ENCODE measurements at regions not wholly inside any gene's neighbourhood (a gene's known extent, or its start where the extent isn't known, plus 50 kb on each side); places are given as distances from the start of the nearest gene placed in this dataset.
"Not testable (repeated sequence)": the region's sequence is repeated elsewhere in the genome, so short reads cannot be mapped to it uniquely, and the experiment has no call there.

DNA sequence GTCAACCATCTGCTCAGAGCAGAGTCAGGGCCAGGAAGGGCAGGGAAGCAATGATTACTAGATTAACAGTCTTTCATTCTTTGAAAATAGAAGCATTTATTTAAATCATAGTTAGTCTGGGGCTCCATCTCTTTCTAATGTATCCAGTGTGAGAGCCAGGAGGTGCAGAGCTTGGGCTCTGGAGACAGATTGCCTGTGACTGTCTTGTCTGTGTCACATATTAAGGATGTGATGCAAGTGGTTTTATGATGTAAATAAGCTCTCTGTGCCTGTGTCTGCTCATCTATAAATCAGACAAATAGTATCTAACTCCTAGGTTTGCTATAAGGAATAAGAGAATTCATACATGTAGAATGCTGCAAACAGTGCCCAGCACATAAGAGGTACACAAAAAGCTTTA lies 104.9 kb upstream of the TANK start:
- DNase-seq (ENCODE audit: low read depth, low spot score), result no peak

DNA sequence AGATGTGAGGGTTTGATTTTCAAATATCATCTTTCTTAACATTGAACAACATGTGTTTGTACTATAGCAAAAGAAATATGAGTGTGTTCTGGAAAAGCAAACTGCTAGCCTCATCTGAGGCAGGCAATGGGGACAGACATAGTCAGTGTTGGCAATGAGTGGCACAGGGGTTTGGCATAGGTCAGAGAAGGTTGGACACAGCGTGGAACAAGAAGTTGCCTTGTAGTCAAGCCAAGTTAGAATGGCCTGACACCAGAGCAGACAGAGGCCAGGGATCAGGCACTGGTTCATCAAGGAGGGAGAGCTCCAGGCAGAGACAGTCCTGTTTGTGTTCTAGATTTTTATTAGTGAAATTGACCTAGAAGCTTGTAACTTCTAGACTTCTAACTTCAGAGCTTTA lies 100.8 kb upstream of the TANK start:
- DNase-seq (ENCODE audit: low read depth, low spot score), result no peak

DNA sequence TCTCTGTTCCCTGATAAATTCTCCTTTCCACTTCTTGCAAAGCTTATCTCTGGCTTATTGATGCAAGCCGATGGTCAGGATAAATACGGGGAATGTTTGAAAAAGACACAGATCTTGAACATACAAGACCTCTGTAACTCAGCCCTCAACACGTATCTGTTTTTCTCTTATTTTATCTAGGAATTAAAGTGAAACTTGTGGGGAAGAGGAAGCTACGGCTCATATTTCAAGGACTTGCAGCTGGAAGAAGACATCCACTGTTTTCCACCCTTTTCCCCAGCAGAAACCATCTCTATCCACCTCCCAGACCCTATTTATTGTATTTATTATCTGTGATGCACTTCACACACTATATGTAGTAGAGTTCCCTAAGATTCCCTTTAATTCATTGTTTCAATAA lies 98.4 kb upstream of the TANK start:
- no peak for DNase-seq (ENCODE audit: low read depth, low spot score)

DNA sequence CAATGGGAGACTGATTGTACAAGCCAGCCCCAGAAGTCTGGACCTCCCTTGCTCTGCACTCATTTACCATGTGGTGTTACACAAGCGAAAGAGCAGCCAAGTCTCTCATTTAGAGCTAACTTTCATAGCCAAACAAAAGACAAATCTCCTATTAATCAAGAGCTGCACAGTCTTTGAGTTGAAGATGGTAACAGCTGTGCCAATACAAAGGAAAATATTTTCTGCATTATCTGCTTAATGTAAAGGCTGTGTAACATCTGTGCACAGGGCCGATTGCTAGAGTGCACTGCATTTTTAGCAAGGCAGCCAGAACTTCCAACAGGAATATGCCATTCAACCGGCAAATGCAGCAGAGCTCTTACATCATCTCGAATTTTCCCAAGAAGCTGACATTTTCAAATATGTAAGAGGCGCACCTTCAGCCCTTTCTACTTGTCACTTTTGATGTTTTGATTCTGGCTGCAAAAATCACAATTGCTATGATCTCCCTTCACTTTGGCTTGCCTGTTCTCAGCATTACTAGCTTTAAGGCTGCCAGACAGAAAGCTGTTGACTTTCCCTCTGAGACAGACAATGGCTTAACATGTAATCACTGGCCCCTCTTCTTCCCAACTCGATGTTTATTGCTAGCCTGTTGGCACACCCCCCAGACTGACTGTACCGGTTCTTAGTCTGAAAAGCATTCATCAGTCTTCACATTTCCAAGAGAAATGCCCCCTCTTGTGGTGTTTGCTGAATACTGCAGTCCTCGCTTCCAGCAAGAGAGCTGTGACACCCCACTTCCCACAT lies 96.9 kb upstream of the TANK start:
- DNase-seq (ENCODE audit: low read depth, low spot score), result peak; percentile 83

DNA sequence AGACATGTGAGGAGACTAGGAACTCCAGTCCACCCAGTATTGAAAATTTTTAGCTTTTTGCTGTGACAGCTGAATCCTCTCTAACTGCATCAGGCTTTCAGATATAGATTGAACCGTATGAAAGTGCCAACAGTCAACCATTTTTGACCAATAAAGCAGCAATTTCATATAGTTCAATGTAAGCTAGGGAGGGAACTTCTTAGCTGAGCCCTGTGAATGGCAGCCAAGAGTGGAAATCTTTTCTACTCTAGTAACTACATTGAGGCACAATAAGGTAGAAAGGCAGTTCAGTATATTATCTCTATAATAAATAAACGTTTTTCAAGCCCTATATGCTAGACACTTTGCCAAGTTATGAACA lies 96.3 kb upstream of the TANK start:
- no peak for DNase-seq (ENCODE audit: low read depth, low spot score)

DNA sequence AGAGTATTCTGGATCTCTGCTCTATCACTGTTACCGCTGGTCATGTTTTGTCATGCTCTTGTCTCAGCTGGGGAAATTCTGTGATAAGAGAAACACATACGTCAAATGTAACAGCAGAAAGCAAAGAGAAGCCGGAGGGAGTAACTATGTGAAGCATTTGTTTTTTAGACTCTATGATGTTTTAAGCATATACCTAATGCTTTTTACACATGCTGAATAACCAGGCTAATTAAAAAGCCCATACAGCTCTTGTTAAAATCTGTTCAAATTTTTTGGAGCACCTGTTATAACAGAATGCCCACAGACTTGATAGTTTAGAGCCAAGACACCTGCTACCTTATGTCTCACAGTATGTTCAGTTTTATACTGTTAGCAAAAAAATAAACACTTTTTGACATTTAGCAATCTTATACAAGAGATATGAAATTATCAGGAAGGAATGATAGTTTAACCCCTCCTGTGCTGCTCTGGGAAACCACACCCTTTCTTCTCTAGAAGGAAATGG lies 92.3 kb upstream of the TANK start:
- no peak for DNase-seq (ENCODE audit: low read depth, low spot score)

DNA sequence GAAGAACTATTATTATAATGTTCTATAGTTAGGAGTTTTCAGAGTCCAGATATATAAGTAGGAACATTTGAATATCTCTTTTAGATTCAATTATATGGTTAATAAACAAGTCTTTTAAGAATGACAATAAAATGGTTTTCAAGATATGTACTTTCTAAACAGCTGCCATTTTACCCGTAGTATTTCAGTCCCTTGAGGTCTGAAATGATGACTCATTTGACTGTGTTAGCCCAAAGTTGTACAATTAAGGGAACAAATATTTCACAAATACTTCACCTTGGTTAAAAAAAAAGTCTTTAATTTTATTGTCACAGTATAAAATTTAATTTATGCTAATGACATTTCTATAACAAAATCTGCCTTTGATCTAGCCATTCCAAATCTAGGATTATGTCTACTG lies 91.6 kb upstream of the TANK start:
- DNase-seq (ENCODE audit: low read depth, low spot score), result no peak

DNA sequence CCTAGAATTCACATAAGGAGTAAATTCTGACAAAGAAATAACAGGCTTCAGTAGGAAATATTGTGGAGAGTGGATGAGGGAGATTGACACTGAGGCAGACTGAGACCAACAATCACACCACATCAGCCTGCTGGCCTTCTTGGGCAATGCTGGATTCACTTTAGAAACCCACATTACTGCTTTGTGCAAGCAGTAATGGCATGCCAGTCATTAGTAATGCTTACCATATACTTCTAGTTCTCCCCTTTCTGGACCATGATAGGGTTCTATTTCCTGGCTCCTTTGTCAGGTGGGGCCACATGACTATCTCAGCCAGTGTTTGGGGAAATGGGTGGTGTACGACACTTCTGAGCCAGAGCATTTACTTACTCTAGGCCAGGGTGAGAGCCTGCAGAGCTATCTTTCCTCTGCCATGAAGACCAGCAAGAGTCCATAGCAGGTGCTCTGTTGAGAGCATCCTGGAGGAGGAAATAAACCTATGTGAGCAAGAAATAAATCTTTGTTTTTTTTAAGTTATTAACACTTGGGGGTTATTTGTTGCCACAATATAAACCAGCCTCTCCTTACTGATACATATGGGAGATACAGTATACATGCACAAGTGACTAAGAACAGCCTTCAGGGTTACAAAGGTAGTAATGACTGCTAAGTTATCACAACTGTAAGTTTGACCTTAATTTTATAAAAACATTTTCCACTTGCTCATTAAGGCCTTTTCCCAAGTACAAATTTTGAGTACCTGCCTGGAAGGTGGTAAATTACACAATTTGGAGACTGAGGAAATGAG lies 89.3 kb upstream of the TANK start:
- no peak for DNase-seq (ENCODE audit: low read depth, low spot score)

DNA sequence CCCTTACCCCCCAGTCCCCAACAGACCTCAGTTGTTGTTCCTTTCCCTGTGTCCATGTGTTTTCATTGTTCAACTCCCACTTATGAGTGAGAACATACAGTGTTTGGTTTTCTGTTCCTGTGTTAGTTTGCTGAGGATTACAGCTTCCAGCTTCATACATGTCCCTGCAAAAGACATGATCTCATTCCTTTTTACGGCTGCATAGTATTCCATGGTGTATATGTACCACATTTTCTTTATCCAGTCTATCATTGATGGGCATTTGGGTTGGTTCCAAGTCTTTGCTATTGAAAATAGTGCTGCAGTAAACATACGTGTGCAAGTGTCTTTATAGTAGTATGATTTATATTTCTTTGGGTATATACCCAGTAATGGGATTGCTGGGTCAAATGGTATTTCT lies 87.8 kb upstream of the TANK start:
- DNase-seq (ENCODE audit: low read depth, low spot score), result not testable (repeated sequence)

DNA sequence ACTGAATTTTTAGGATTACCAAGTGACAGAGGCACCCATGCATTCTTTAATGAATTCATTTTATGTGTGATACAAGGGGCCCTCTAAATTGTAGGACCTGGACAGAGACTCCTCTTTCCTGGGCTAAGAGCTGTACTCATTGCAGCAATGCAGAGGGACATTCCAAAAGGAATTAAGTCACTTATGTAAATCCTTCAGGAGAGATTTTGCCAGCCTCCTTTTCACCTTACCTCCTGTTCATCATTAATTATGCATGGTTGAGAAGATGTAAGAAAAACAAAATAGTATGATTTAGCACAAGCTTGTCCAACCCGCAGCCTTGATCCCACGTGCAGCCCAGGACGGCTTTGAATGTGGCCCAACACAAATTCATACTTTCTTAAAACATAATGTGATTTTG lies 84.5 kb upstream of the TANK start:
- no peak for DNase-seq (ENCODE audit: low read depth, low spot score)

DNA sequence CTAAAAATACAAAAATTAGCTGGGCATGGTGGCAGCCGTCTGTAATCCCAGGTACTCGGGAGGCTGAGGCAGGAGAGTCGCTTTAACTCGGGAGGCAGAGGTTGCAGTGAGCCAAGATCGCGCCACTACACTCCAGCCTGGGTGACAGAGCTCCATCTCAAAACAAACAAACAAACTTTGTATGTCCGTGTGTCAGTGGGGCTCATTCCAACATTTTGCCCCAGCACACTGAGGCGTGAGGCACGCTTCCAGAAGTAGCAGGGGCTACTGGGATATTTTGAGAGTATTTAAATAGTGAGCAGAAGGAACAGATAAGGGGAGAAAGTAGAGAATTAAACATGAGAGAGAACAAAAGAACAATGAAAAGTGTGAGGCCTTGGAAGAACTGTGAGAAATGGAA lies 83.3 kb upstream of the TANK start:
- DNase-seq (ENCODE audit: low read depth, low spot score), result no peak

DNA sequence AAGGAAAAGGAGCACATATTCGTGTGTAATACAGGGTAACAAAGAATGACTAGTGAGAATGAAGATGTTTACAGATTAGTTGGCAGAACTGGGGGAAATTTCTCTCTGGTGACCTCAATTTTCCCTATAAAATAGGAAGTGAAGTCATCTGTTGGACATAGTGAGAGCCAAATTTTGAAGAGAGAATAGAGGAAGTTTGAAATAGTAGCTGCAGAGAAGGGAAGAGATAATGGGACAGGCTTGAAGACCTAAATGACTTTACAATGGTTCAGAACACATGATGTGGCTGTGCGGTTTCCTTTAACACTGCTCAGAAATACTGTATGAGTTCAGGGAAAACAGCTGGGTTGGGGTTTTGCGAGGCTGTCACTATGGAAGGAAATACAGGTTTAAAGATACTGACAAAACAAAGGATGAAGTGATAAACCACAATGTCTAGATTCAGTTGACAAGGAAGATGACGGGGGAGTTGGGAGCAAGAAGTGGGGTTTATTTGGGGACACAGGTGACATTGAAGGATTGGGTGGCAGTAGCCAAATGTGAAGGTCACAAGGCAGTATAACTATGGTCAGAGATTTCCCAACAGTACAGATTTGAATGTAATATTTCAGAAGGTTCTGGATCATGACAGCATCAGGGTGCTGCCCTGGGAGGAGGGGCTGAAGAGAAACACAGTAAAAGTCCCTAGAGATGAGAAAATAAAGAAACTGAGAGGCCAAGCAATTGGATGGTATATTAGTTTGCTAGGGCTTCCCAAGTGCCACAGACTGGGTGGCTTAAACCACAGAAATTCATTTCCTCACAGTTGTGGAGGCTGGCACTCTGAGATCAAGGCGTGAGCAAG lies 82.6 kb upstream of the TANK start:
- DNase-seq (ENCODE audit: low read depth, low spot score), result no peak

DNA sequence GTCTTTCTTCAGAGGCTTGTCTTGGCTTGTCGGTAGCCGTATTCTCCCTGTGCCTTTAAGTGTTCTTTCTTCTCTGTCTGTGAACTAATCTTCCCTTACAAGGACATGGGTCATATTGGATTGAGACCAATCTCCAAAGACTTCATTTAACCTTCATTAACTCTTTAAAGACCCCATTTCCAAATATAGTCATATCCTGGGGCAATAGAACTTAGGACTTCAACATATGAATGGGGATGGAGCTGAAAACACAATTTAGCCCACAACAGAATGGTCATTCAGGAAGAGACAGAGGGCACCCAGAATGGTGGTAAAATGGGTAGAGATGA lies 82.1 kb upstream of the TANK start:
- DNase-seq (ENCODE audit: low read depth, low spot score), result no peak

DNA sequence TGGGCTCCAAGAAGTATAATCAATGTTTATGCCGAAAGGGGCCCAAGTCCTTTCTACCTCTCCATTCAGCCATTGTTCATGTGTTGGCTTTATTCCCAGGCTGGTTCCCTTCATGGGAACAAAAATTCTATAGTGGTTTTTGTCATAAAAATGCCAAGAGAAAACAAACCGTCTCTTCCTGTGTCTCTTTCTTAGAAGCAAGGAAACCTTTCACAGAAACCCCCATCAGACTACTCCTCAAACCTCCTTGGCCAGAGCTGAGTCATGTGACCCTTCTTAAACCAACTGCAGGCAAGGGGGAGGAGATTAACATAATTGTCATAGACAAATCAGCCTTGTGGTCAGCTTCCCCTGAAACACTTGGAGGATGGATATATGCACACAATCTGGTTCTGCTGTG lies 75.1 kb upstream of the TANK start:
- no peak for DNase-seq (ENCODE audit: low read depth, low spot score)

DNA sequence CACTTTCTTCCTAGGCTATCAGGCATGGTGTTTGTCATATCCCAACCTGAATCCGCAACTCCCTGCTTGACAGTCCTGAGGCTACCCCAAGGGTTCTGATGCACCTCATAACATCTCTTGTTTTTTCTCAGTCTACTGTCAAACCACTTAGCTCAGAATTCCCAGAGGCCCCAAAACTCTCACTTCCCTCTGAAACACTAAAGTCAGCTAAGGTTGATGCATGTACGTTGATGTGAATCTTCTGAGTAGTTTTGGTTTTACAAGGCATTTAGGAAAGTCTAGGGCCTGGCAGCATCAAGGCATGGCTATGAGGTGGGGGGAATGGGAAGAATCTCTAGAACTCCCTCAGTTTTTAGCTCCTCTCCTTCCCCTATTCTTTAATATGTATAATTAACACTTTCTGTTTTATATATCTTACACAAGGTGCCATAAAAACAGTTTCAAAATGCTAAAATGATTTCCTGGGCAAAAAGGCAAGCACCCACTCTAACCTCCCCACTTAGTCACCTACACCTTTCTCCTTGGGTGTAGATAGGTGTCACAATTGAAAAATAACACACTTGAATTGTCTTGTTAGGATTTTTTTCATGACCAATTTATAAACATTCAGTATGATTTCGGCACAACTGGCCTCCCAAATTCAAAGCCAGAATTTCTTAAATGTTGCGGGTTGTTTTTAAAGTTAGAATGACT lies 71.4 kb upstream of the TANK start:
- no peak for DNase-seq (ENCODE audit: low read depth, low spot score)

DNA sequence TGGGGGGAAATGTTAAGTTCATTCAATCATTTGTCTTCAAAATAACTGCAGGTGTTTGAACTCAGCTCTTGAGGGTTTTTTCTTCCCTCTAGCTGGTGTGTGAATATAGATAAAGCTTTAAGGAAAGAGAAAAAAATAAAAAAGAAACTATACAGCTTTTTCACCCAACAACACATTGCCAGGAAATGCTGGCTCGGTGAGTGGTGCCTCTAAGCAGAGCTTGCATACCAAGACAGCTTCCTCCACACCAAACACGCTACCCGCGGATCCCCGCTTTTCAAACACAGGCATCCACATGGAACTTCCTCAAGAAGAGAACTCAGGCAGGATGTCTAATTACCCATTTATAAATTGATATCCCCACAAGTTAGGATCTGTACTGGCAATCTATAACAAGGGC lies 69.8 kb upstream of the TANK start:
- no peak for DNase-seq (ENCODE audit: low read depth, low spot score)

DNA sequence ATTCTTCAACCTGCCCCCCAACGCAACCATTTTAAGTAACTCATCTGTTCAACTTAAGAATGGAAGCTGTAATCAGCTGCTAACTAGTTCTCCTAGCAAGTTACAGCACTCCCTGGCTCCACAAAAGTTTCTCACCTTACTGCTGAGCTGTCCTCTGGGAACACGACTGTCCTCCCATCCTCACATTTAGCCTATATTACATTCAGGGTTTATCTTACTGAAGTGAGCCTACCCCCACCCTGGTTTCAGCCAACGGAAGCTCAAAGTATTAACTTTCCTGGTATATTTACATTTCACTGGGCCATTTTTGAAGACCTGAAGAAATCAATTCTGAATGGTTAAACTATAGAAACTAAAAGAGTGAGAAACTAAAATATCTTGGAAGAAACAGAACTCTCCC lies 64.9 kb upstream of the TANK start:
- no peak for DNase-seq (ENCODE audit: low read depth, low spot score)

DNA sequence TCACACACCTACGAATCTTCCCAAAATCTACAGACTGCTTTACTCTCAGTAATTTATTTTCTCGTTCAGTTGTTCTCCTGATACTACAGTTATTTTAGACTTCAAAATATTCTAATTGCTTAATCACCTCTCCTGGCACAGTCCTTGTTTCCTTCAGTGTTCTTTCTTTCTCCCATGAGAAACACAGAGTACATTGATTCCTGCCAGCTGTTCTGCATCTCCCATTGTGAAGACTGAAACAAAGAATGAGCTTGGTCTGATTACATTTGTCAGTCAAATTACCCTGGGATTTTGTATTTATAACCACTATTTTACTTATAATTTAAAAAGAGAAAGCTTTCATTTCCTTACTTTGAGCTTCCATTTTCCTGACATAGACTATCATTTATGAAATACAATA lies 63.9 kb upstream of the TANK start:
- no peak for DNase-seq (ENCODE audit: low read depth, low spot score)

DNA sequence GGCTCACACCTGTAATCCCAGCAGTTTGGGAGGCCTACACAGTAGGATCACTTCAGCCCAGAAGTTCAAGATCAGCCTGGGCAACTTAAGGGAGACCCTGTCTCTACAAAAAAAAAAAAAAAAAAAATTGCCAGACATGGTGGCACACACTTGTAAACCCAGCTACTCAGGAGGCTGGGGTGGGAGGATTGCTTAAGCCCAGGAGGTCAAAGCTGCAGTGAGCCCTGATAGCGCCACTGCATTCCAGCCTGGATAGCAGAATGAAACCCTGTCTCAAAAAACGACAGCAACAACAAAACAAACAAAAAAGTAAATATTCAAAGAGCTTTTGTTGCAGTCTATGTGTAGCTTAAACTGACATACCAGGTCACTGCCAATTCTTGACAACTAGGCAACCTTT lies 63.1 kb upstream of the TANK start:
- DNase-seq (ENCODE audit: low read depth, low spot score), result no peak

DNA sequence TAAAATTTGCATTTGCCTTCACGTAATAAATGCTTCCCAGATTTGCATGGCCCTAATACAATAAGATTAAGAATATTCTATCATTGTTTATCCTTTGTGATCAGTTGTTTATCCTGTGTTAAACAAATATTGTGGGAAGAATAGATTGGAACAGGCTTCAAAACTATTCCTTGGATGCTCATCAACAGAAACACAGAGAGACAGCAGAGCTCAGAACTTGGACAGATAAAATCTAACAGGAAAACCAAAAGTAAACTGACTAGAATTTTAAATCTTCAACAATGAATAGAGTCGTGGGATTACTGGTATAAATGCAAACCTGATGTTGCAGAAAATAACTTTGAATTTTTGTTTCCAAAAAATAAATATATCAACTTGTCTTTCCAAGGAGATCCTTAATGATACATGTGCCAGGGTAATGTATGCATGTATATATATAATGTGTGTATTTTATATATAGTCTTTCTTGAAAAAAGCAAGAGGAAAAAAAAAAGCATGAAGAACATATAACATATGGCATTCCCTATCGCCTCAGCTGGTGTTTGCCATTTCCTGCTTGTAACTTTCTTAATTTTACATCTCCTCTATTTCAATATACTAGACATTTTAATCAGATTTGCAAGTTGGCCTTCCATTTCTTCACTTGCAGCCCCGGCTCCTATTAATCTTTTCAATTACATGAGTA lies 59.9 kb upstream of the TANK start:
- DNase-seq (ENCODE audit: low read depth, low spot score), result no peak

DNA sequence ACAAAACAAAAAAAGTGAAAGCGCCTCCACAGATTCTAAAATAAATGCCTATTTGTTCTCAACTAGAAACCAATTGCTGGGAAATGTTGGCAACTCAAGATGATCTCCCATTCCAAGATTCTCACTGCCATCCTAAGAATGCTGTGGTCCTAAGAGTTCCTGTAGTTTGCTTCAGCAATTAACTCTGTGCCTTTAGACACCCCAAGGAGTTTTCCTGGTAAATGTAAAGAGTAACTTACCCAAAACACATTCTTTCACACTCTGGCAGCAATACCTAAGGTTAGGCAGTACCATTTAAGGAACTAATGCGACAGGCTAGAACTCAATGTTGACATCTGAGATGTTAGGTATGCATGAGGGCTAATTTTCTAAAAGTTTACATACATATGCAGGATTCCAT lies 58.8 kb upstream of the TANK start:
- DNase-seq (ENCODE audit: low read depth, low spot score), result peak; percentile 42
